ENCODE measurements at regions not wholly inside any gene's neighbourhood (a gene's known extent, or its start where the extent isn't known, plus 50 kb on each side); places are given as distances from the start of the nearest gene placed in this dataset.
A peak's percentile ranks its signal among the peaks of the same experiment; 100 is the strongest.

- no peaks in the 10 kb centered on the region for H4K20me1 ChIP-seq (ENCODE audit: control insufficient read depth, extremely low read depth, insufficient read depth, low read length)
- no peak overlapping the region for H3K4me3 ChIP-seq (ENCODE audit: control insufficient read depth in 2 of 3, extremely low read depth in 1 of 3, insufficient read depth in 2 of 3, low read depth in 1 of 3, low read length in 3 of 3)
- FAIRE-seq, result no peak
- dilution Hi-C loops (cut with MboI; ENCODE audit: extremely low pct_ligation_motif_present, low sequenced_read_pairs), result no loop called here
- TF ChIP-seq EZH2 (IDR thresholded peaks at IDR 0.05; ENCODE audit: low read length), result no peak
- TF ChIP-seq, protein P1, sequence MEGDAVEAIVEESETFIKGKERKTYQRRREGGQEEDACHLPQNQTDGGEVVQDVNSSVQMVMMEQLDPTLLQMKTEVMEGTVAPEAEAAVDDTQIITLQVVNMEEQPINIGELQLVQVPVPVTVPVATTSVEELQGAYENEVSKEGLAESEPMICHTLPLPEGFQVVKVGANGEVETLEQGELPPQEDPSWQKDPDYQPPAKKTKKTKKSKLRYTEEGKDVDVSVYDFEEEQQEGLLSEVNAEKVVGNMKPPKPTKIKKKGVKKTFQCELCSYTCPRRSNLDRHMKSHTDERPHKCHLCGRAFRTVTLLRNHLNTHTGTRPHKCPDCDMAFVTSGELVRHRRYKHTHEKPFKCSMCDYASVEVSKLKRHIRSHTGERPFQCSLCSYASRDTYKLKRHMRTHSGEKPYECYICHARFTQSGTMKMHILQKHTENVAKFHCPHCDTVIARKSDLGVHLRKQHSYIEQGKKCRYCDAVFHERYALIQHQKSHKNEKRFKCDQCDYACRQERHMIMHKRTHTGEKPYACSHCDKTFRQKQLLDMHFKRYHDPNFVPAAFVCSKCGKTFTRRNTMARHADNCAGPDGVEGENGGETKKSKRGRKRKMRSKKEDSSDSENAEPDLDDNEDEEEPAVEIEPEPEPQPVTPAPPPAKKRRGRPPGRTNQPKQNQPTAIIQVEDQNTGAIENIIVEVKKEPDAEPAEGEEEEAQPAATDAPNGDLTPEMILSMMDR (optimal IDR thresholded peaks at IDR 0.05 in 1 of 3, IDR thresholded peaks at IDR 0.05 in 1 of 3, conservative IDR thresholded peaks at IDR 0.05 in 1 of 3; ENCODE audit: extremely low read depth in 1 of 3, insufficient read depth in 2 of 3, low read length in 3 of 3), result no peak
- no peak overlapping the region for H3K27ac ChIP-seq (ENCODE audit: control insufficient read depth, insufficient read depth, low read length)
- no peaks in the 10 kb centered on the region for H3K79me2 ChIP-seq (ENCODE audit: control insufficient read depth, insufficient read depth, low read length)
- H3K9me3 ChIP-seq (ENCODE audit: control insufficient read depth, low read depth, low read length), result no peaks in the 10 kb centered on the region
- no peak overlapping the region for H2AFZ ChIP-seq (ENCODE audit: control insufficient read depth, low read length)
- no peak overlapping the region for H3K9ac ChIP-seq (ENCODE audit: control insufficient read depth, extremely low read depth, insufficient read depth, low read length)
- no peak for DNase-seq (ENCODE audit: low read depth, low spot score)
- H3K4me2 ChIP-seq (ENCODE audit: control insufficient read depth, extremely low read depth, insufficient read depth, low read depth, low read length), result no peak overlapping the region
- H3K4me1 ChIP-seq (ENCODE audit: control insufficient read depth, extremely low read depth, insufficient read depth, low read length), result peaks cover 14% of the 10 kb centered on the region
- no peaks in the 10 kb centered on the region for H3K27me3 ChIP-seq (ENCODE audit: control insufficient read depth, extremely low read depth, insufficient read depth, low read length)
- peaks cover 5% of the 10 kb centered on the region for H3K9me1 ChIP-seq (ENCODE audit: control insufficient read depth, extremely low read depth, insufficient read depth, low read length)
- H3K36me3 ChIP-seq (ENCODE audit: control insufficient read depth in 2 of 2, extremely low read depth in 1 of 2, insufficient read depth in 2 of 2, low read length in 2 of 2), result no peaks in the 10 kb centered on the region
Measured at GRCh38 chr2:216312441-216312840, 59.8 kb downstream of the MARCHF4 start.

DNA sequence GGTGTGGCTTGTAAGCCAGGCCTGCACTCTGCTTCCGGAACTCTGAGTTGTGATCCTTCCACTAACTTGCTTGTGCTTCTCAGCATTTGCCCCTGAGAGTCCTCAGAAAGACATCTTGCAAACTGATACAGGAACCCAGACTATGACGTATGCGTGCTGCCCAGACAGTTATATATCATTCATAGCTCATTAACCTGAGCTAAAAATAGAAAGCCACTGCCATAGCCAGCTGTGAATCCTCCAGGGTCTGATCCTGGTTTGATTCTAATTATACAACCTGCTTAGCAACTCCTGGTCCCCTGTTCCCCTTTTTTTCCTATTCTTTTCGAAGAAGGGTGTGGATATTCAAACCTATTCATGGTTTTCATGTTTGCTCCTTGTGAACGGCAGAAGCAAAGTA lies 63.7 kb downstream of the MARCHF4 start:
- Histone ChIP-seq H3K9me1 (ENCODE audit: control insufficient read depth, extremely low read depth, insufficient read depth, low read length) (no peaks in the 10 kb centered on the region), H3K36me3 (ENCODE audit: control insufficient read depth in 2 of 2, extremely low read depth in 1 of 2, insufficient read depth in 2 of 2, low read length in 2 of 2) (no peaks in the 10 kb centered on the region), H3K27me3 (ENCODE audit: control insufficient read depth, extremely low read depth, insufficient read depth, low read length) (no peaks in the 10 kb centered on the region), H3K9me3 (ENCODE audit: control insufficient read depth, low read depth, low read length) (no peaks in the 10 kb centered on the region), H3K4me1 (ENCODE audit: control insufficient read depth, extremely low read depth, insufficient read depth, low read length) (no peaks in the 10 kb centered on the region), H3K9ac (ENCODE audit: control insufficient read depth, extremely low read depth, insufficient read depth, low read length) (no peak overlapping the region), H2AFZ (ENCODE audit: control insufficient read depth, low read length) (no peak overlapping the region), H3K4me3 (ENCODE audit: control insufficient read depth in 2 of 3, extremely low read depth in 1 of 3, insufficient read depth in 2 of 3, low read depth in 1 of 3, low read length in 3 of 3) (no peak overlapping the region), H4K20me1 (ENCODE audit: control insufficient read depth, extremely low read depth, insufficient read depth, low read length) (no peaks in the 10 kb centered on the region), H3K4me2 (ENCODE audit: control insufficient read depth, extremely low read depth, insufficient read depth, low read depth, low read length) (no peak overlapping the region), H3K79me2 (ENCODE audit: control insufficient read depth, insufficient read depth, low read length) (no peaks in the 10 kb centered on the region), H3K27ac (ENCODE audit: control insufficient read depth, insufficient read depth, low read length) (no peak overlapping the region)
- dilution Hi-C loops (cut with MboI; ENCODE audit: extremely low pct_ligation_motif_present, low sequenced_read_pairs), result no loop called here
- FAIRE-seq (peak; percentile 17), DNase-seq (ENCODE audit: low read depth, low spot score) (no peak)
- TF ChIP-seq EZH2 (IDR thresholded peaks at IDR 0.05; ENCODE audit: low read length), result no peak
- TF ChIP-seq, protein P1 (optimal IDR thresholded peaks at IDR 0.05 in 1 of 3, IDR thresholded peaks at IDR 0.05 in 1 of 3, conservative IDR thresholded peaks at IDR 0.05 in 1 of 3; ENCODE audit: extremely low read depth in 1 of 3, insufficient read depth in 2 of 3, low read length in 3 of 3), result no peak

Measured in keratinocyte (primary cell).